GM21825 (cell line): ENCODE measurements at regions not wholly inside any gene's neighbourhood (a gene's known extent, or its start where the extent isn't known, plus 50 kb on each side); places are given as distances from the start of the nearest gene placed in this dataset.

Experiments used
- ATAC-seq: cut with Tn5 transposase; IDR thresholded peaks from one replicate; pipeline ENCODE4 v1.9.1; 2021; ENCODE audit warnings: mild to moderate bottlenecking, moderate library complexity; ENCODE audit not compliant: unreplicated experiment

GRCh38 chr4:181688872-181689271, 554.3 kb upstream of the TENM3 start:
- ATAC-seq, result no peak

- no peak for ATAC-seq
These were observed 552.7 kb upstream of the TENM3 start for GRCh38 chr4:181690498-181690897.

DNA sequence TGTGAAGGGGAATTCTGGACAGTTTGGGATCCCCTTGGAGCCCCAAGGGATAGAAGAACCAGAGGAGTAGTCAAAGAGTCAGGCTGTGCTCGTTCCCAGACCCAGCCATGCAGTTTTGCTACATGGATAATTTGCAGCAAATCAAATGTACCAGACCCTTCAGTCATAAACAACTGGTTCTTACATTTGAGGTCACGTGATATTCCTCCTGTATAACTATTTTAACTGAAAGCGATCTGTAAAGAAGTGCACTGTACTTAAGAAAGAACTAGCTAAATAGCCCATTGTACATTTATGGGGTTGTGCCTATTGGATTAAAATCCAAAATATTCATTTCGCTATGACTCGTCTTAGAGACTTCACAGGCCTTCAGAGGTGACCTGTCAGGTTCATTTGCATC, 550.2 kb upstream of the TENM3 start:
- no peak for ATAC-seq

GRCh38 chr4:181693517-181693916, 549.7 kb upstream of the TENM3 start:
- ATAC-seq, result no peak

- no peak for ATAC-seq
These were observed 545.0 kb upstream of the TENM3 start for GRCh38 chr4:181698221-181698620.

DNA sequence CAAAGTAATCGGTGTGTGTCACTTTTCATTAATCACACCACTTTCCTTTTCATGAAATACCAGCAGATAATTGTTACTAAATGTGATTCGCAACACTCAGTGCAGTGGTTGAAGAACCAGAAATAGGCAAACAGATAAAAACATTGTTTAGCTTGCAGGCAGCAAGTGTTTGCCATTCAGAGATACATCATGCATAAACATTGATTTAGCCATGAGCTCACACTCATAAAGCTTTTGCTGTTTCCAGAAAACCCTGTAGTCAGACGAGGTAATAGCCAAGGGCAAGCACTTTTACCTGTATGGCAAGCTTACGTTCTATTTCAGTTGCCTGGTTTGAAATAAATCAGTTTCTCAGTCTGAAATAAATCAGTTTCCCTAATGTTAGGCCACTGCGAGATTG, 542.0 kb upstream of the TENM3 start:
- ATAC-seq, result no peak

DNA sequence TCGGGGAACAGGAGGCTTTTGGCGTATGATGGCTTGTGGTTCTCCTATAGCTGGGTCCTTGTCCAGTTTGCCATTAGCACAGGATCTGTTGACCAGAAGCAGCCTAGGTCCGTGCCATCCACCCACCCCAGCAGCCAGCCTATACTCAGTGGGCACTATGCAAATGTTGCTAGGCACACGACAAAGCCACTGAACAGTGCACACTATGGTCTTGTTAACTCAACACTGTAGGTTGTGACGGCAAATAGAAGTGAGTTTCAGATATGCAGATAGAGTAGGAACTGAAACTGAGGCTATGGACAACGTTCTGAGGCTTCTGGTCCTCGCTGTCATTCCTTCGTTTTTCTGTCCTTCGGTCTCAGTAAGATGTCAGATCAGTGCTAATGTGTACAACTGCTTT, 541.3 kb upstream of the TENM3 start:
- no peak for ATAC-seq

DNA sequence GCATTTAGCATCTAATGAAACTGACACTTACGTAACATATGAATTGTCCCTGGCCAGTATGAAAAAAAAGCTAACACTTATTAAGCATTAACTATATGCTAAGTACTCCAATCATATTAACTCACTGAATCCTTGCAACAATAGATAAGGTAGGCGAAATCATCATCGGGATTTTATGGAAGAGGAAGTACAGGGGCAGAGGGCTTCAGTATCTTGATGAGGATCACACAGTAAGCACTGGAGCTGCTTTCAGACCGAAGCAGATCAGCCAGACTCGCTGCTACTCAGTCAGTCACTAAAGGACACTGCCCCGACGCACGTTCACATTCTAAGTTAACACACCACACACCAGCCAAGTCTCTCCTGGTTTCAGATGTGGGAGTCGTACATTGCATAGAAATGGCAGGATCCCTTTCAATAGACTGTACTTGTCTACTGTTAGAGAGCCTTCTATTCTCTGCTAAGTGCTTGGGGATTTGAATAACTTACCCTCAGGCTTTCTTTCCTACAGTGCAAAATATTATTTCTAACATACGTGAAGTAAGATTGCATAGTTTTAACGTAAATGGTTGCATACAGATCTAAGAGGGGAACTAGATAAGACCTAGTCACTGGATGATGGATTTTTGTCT, 540.2 kb upstream of the TENM3 start:
- ATAC-seq, result no peak

GRCh38 chr4:181710143-181710542, 533.1 kb upstream of the TENM3 start:
- ATAC-seq, result no peak

DNA sequence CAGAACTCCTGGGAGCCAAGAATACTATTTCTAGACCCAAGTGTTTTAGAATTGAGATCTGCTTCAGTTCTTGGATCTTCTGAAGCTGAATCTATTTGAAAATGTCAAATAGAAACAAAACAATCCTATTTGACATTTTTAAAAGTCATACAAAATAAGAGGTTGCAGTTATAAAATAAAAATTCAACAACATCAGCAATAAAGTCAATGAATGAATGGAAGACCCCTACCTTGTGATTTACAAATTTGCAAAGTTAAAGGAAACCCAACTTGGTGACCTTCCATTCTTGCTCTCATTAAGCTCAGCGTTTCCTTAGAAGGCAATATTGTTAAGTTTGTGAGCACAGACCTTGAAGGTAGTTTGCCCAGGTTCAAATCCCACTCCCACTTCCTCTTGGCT, 531.8 kb upstream of the TENM3 start:
- no peak for ATAC-seq

DNA sequence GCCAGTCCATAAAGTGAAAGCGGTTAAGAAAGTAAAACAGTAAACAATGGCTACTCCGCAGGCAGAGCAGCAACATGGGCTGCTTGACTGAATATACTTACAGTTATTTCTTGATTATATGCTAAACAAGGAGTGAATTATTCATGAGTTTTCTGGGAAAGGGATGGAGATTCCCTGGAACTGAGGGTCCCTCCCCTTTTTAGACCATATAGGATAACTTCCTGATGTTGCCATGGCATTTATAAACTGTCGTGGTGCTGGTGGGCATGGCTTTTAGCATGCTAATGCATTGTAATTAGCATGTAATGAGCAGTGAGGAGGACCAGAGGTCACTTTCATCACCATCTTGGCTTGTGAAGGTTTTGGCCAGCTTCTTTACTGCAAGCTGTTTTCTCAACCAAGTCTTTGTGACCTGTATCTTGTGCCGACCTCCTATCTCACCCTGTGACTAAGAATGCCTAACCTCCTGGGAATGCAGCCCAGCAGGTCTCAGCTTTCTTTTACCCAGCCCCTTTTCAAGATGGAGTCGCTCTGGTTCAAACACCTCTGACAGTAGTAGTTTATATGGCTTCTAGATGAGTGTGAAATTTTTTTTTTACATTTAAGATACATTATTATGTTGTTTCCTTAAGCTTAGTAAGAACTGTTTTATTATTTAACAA, 514.8 kb upstream of the TENM3 start:
- no peak for ATAC-seq

- no peak for ATAC-seq
These were observed 511.3 kb upstream of the TENM3 start for GRCh38 chr4:181731900-181732299.

DNA sequence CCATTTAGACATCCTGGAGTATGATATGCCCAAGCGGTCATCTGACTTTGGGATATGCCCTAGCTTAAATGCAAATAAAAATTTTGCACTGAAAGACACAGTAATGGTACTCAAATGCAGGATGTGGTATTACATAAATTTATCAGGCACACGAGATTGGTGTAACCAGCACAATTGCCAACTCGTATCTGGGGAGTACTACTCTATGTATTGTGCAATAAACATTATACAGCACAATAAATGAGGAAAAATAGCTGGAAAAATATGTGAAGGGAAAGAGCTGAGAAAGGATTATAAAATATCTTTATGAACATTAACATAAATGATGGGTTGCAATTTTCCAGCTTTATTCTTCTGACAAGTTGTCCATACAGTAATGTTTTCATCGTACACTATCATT, 505.5 kb upstream of the TENM3 start:
- no peak for ATAC-seq

- ATAC-seq, result no peak
These were observed 504.2 kb upstream of the TENM3 start for GRCh38 chr4:181739031-181739430.

GRCh38 chr4:181741513-181741912, 501.7 kb upstream of the TENM3 start:
- no peak for ATAC-seq

GRCh38 chr4:181745933-181746625, 497.1 kb upstream of the TENM3 start:
- ATAC-seq, result no peak

- ATAC-seq, result no peak
These were observed 494.6 kb upstream of the TENM3 start for GRCh38 chr4:181748581-181748980.

GRCh38 chr4:181752516-181752915, 490.7 kb upstream of the TENM3 start:
- ATAC-seq, result no peak

GRCh38 chr4:181753207-181753606, 490.0 kb upstream of the TENM3 start:
- ATAC-seq, result no peak

GRCh38 chr4:181755846-181756245, 487.4 kb upstream of the TENM3 start:
- ATAC-seq, result no peak

DNA sequence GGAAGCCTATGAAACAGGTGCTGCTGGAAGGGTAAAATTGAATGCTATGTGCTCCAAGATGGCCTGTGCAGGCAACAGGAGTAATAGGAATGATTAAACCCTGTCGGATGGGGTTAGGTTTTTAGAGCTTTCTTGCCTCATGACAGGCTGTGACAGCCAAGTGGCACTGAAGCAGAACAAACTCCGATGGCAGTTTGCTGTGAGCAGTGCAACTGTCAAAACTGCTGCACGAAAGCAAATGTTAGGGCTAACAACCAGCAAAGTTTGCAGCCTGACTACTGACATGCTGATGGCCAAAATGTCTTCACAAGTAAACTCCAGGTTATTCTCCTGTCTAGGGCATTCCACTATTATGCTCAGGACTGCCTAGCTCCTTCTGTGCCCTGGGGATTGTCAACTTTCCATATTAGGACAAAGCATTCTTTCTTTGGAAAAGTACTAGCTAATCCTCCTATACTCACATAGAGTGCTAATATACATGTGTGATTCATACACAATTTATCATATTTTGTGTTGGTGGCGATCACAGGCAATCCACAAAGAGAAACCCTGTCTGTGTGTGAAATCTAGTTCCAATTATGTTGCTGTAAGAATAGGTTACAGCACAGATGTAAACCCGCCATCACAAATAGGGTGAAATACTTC, 486.6 kb upstream of the TENM3 start:
- no peak for ATAC-seq

DNA sequence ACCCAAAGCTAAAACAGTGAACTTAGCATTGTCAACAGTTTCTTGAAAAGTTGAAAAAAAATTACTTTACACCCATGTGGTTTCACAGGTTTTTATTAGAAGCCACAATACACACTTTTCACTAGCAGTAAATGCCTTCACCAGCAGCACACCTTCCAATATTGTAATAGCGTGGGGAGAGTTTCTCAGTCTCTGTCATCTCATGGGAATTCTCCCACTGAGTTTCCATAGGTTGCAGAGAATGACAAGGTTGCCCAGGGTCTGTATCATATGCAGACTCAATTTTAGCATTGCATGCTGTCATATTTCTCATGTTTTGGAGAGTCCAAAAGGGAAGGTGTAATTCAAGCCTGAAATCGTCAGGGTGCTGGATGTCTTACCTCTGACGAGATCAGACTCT, 486.1 kb upstream of the TENM3 start:
- ATAC-seq, result no peak
